Lung (tissue), 11 donors: ENCODE measurements at regions not wholly inside any gene's neighbourhood (a gene's known extent, or its start where the extent isn't known, plus 50 kb on each side); places are given as distances from the start of the nearest gene placed in this dataset.

Experiments used
- ATAC-seq: fragments of 200-7000 bp; cut with Tn5 transposase; one replicate; pipeline ENCODE4 v1.9.1; 2020; ENCODE audit warnings: moderate number of reproducible peaks; ENCODE audit not compliant: insufficient read depth, low FRiP score
- DNase-seq, 3 donors: peaks; one replicate each; pipeline ENCODE4 v3.0.0-alpha.2; 2013 to 2017
- H3K27ac ChIP-seq, 2 donors: one replicate each; pipeline ENCODE4 v1.5.1; 2013; ENCODE audit warnings: mild to moderate bottlenecking in 2 of 2, moderate library complexity in 2 of 2, control low read depth in 1 of 2, inconsistent platforms in 1 of 2, low read depth in 1 of 2, low read length in 1 of 2
- H3K27me3 ChIP-seq, 3 donors: one replicate each; pipeline ENCODE4 v1.5.1; 2013; ENCODE audit warnings: low read length in 2 of 3; ENCODE audit not compliant: control insufficient read depth in 3 of 3, insufficient read depth in 3 of 3
- H3K36me3 ChIP-seq, 4 donors: one replicate each; pipeline ENCODE4 v1.5.1; 2013; ENCODE audit warnings: low read length in 4 of 4, mild to moderate bottlenecking in 1 of 4, moderate library complexity in 1 of 4; ENCODE audit not compliant: control insufficient read depth in 4 of 4, insufficient read depth in 4 of 4
- H3K4me1 ChIP-seq, 5 donors: one replicate each; pipeline ENCODE4 v1.5.1; 2013; ENCODE audit warnings: low read length in 5 of 5, mild to moderate bottlenecking in 2 of 5, moderate library complexity in 1 of 5; ENCODE audit not compliant: control insufficient read depth in 5 of 5, insufficient read depth in 5 of 5
- H3K4me3 ChIP-seq: one replicate; pipeline ENCODE4 v1.5.1; 2013; ENCODE audit warnings: mild to moderate bottlenecking, control low read depth, moderate library complexity
- H3K9ac ChIP-seq, 2 donors: one replicate each; pipeline ENCODE4 v1.5.1; 2013; ENCODE audit warnings: low read length in 2 of 2, control low read depth in 1 of 2; ENCODE audit not compliant: insufficient read depth in 1 of 2
- H3K9me3 ChIP-seq, 4 donors: one replicate each; pipeline ENCODE4 v1.5.1; 2013; ENCODE audit warnings: low read length in 3 of 4, mild to moderate bottlenecking in 1 of 4, moderate library complexity in 1 of 4; ENCODE audit not compliant: control insufficient read depth in 4 of 4, insufficient read depth in 3 of 4
- CTCF ChIP-seq: IDR thresholded peaks from 2 replicates; pipeline ENCODE4 v1.5.1; 2012; ENCODE audit warnings: mild to moderate bottlenecking; ENCODE audit errors: control extremely low read depth, extremely low read depth
- WGBS, 2 donors: extraction: QIAGEN DNeasy Blood & Tissue Kit; methylation state at CpG; one replicate each; pipeline ENCODE4 v1.1.7; 2013; 5-methylcytosine and 5-hydroxymethylcytosine counted together
- donor health status: control.
- donor health status: control.
- donor health status: Bipolar disorder and iron deficiency.
- donor health status: healthy.
- donor health status: DM: yes; HTN: yes; CAD: no.

GRCh38 chr2:120955427-120955826 lies 219.8 kb downstream of the GLI2 start:
- Histone ChIP-seq H3K4me1 (peaks cover 0 to 8% (median 0%) of the 10 kb centered on the region in 5 donors), H3K9me3 (no peaks in the 10 kb centered on the region), H3K9ac (no peak overlapping the region), H3K4me3 (no peak overlapping the region), H3K36me3 (peaks cover 0 to 36% (median 14%) of the 10 kb centered on the region in 4 donors), H3K27ac (no peak overlapping the region), H3K27me3 (no peaks in the 10 kb centered on the region)
- 77 to 79% methylated on average over 8 of the region's 8 CpGs for WGBS, 2 donors
- ATAC-seq = no peak
- no peak for DNase-seq
- TF ChIP-seq CTCF = no peak

GRCh38 chr2:120956486-120957156 lies 221.0 kb downstream of the GLI2 start:
- no peak for DNase-seq
- WGBS, 2 donors = 86 to 88% methylated on average over 14 of the region's 14 CpGs
- Histone ChIP-seq H3K9me3 (no peaks in the 10 kb centered on the region), H3K27ac (no peak overlapping the region), H3K4me1 (peaks cover 0 to 8% (median 0%) of the 10 kb centered on the region in 5 donors), H3K36me3 (peaks cover 0 to 36% (median 15%) of the 10 kb centered on the region in 4 donors), H3K27me3 (no peaks in the 10 kb centered on the region), H3K4me3 (no peak overlapping the region), H3K9ac (no peak overlapping the region)
- no peak for ATAC-seq
- no peak for TF ChIP-seq CTCF

GRCh38 chr2:120957905-120958304 lies 222.2 kb downstream of the GLI2 start:
- H3K4me1 ChIP-seq = peaks cover 0 to 8% (median 0%) of the 10 kb centered on the region in 5 donors
- no peak overlapping the region for H3K27ac ChIP-seq
- H3K36me3 ChIP-seq = peaks cover 0 to 30% (median 14%) of the 10 kb centered on the region in 4 donors
- TF ChIP-seq CTCF = no peak
- H3K27me3 ChIP-seq = no peaks in the 10 kb centered on the region
- no peak overlapping the region for H3K9ac ChIP-seq
- DNase-seq = no peak
- H3K9me3 ChIP-seq = no peaks in the 10 kb centered on the region
- no peak for ATAC-seq
- no peak overlapping the region for H3K4me3 ChIP-seq
- WGBS, 2 donors = 81 to 89% methylated on average over 5 of the region's 5 CpGs
